ENCODE measurements at regions not wholly inside any gene's neighbourhood (a gene's known extent, or its start where the extent isn't known, plus 50 kb on each side); places are given as distances from the start of the nearest gene placed in this dataset.
"Not testable (repeated sequence)": the region's sequence is repeated elsewhere in the genome, so short reads cannot be mapped to it uniquely, and the experiment has no call there.

- DNase-seq (ENCODE audit: extremely low read depth in 1 of 11, low read depth in 9 of 11, low spot score in 4 of 11), result no peak
Observed at GRCh38 chr9:135299239-135299590, 180.4 kb upstream of the PPP1R26 start.

- no peak for DNase-seq (ENCODE audit: extremely low read depth in 1 of 11, low read depth in 9 of 11, low spot score in 4 of 11)
Observed at GRCh38 chr9:135299651-135300345, 179.8 kb upstream of the PPP1R26 start.

- DNase-seq (ENCODE audit: extremely low read depth in 1 of 11, low read depth in 9 of 11, low spot score in 4 of 11), result no peak
Observed at GRCh38 chr9:135300346-135301141, 179.0 kb upstream of the PPP1R26 start.

DNA sequence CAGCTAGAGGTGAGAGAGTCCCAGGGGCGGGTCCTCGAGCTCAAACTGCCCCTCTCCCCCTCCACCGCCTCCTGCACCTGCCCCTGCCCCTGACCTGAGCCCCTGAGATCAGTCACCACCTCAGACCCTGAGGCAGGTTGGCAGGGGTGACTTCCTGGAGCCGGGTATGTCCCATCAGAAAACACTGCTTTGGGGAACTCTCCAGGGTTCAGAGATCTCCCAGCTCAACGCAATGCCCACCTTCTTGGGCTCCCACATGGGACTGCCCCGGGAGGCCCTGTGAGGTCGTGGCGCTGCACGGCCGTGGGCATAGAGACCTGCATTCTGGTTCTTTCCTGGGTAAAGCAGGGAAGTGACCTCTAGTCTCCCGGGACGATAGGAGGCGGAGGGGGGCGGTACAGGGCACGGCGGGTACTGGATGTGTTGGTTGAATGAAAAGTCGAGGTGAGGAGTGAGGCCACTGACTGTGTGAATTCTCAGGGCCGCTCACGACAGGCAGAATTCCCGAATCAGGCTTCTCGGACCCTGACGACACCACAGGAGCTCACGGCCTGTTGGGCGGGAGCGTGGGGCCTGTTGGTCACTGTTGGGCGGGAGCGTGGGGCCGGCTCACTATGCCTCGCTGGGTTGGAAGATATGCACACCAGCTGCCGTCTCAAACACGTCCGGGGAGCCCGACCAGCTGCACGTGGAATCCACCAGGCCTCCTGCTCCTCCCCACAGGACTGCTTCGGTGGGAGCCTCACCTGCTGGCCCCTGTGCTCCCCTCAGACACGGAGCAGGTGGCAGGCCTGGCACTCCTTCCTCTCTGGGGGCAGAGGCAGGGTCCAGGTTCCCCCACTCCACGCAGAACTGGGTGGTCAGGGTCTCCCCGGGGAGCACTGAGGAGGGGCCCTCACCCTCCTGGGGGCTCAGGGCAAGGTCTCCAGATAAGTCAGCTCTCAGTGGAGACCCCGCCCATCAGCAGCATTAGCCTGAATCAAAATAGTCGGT lies 178.0 kb upstream of the PPP1R26 start:
- no peak for DNase-seq (ENCODE audit: extremely low read depth in 1 of 11, low read depth in 9 of 11, low spot score in 4 of 11)

- DNase-seq (ENCODE audit: extremely low read depth in 1 of 11, low read depth in 9 of 11, low spot score in 4 of 11), result no peak
Observed at GRCh38 chr9:135302329-135303279, 177.0 kb upstream of the PPP1R26 start.

GRCh38 chr9:135303280-135303647 lies 176.3 kb upstream of the PPP1R26 start:
- DNase-seq (ENCODE audit: extremely low read depth in 1 of 11, low read depth in 9 of 11, low spot score in 4 of 11), result no peak

GRCh38 chr9:135303865-135304499 lies 175.6 kb upstream of the PPP1R26 start:
- DNase-seq (ENCODE audit: extremely low read depth in 1 of 11, low read depth in 9 of 11, low spot score in 4 of 11), result no peak

DNA sequence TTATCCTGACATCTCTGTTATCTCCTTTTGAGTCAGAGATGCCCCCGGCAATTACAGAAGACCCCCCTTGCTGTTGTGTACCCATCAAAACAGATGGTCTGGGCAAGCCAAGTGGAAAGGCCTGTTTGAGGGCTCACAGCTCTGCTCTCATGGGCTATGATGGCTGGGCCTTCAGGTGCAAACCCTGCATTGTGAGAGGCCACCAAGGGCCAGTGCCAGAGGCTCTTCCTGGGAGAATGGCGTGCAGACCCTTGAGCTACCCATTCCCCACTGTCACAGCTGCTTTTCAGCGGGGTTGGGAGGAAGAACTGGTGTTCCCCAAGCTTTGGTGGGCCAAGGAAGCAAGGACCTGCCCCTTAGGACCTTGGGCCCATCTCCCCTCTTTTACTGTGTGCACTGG lies 174.7 kb upstream of the PPP1R26 start:
- DNase-seq (ENCODE audit: extremely low read depth in 1 of 11, low read depth in 9 of 11, low spot score in 4 of 11), result no peak

- DNase-seq (ENCODE audit: extremely low read depth in 1 of 11, low read depth in 9 of 11, low spot score in 4 of 11), result no peak
Observed at GRCh38 chr9:135305546-135306180, 173.9 kb upstream of the PPP1R26 start.

DNA sequence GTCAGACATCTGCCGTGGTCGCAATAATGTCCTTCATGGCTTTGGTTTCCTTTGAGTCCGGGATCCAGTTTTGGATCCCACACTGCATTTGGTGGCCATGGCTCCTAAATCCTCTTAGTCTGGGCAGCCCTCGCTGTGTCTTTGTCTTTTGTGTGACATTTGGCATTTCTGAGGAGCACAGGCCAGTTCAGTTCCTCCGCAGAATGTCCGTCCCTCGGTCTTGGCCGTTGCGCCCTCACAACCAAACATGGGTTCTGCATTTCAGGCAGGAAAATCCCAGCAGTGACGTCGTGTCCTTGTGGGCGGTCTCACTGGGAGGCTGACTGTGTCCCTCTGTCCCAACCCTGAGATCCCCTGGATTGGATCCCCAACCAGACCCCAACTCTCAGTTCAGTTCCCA lies 172.9 kb upstream of the PPP1R26 start:
- DNase-seq (ENCODE audit: extremely low read depth in 1 of 11, low read depth in 9 of 11, low spot score in 4 of 11), result no peak

GRCh38 chr9:135307300-135307699 lies 172.3 kb upstream of the PPP1R26 start:
- DNase-seq (ENCODE audit: extremely low read depth in 1 of 11, low read depth in 9 of 11, low spot score in 4 of 11), result no peak

- DNase-seq (ENCODE audit: extremely low read depth in 1 of 11, low read depth in 9 of 11, low spot score in 4 of 11), result not testable (repeated sequence)
Observed at GRCh38 chr9:135307919-135308318, 171.7 kb upstream of the PPP1R26 start.

DNA sequence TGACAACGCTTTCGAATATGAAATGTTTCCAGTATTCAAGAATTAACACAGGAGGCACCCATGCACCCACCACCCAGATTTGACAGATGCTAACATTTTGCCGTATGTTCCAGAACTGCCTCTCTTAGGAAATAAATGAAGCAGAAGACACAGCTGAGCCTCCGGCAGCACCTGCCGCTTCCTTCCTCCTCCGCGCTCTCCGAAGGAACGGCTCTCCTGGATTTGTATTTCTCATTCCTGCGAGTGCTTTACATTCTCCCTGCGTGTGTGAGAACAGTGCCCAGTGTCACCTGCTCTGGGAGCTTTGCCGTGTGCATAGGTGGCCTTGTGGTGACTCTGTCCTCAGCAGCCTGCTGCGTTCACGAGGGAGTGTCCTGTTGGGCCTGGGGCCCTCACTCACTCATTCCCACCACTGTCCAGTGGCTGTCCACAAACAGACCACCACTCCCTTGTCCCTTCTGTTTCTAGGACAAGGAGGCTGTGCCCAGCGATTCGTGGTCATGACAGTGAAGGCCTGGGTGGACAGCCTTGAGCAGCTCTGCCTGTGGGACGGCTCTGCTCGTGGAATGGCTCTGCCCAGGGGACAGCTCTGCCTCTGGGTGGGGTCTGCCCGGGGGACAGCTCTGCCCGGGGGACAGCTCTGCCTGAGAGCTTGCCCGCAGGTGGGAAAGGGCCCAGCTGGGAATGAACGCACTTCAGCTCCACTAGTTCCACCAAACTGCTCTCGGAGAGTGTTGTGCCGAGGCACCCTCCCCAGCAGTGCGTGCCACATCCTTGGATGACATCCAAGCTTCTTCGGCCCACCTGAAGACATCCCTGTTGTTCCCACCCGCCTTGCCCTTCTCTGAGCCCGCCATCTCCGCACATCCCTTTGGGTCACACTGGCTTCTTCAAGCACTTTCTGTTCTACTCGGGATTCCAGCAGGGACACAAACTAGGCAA lies 170.5 kb upstream of the PPP1R26 start:
- no peak for DNase-seq (ENCODE audit: extremely low read depth in 1 of 11, low read depth in 9 of 11, low spot score in 4 of 11)

- no peak for DNase-seq (ENCODE audit: extremely low read depth in 1 of 11, low read depth in 9 of 11, low spot score in 4 of 11)
Observed at GRCh38 chr9:135309763-135310125, 169.8 kb upstream of the PPP1R26 start.

DNA sequence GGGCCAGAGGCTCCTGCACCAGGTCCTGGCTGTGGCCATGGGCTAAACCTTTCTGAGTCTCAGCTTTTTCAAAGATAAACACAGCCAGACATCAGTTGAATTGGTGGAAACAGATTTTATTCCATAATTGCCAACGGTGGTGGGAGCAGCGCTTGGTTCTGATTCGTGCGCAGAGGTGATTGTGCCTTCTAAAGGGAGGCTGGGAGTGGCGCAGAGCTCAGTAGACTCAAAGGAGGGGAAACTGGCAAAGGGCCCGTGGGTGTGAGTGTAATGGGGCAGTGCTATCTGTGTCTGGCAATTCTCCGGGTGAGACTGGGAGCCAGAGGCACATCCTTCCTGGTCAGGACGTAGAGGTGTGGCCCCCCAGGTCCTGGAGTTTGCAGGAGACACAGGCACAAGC lies 169.4 kb upstream of the PPP1R26 start:
- no peak for DNase-seq (ENCODE audit: extremely low read depth in 1 of 11, low read depth in 9 of 11, low spot score in 4 of 11)

DNA sequence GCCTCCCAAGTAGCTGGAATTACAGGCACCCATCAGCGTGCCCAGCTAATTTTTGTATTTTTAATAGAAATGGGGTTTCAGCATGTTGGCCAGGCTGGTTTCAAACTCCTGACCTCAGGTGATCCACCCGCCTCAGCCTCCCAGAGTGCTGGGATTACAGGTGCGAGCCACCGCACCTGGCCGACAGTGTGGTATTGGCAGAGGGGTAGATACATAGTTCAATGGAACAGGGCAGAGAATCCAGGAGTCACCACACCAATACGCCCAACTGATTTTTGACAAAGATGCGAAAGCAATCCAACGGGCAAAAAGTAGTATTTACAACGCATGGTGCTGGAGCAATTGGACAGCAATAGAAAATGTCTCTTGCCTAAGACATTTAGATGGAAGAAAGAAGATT lies 164.0 kb upstream of the PPP1R26 start:
- no peak for DNase-seq (ENCODE audit: extremely low read depth in 1 of 11, low read depth in 9 of 11, low spot score in 4 of 11)

DNA sequence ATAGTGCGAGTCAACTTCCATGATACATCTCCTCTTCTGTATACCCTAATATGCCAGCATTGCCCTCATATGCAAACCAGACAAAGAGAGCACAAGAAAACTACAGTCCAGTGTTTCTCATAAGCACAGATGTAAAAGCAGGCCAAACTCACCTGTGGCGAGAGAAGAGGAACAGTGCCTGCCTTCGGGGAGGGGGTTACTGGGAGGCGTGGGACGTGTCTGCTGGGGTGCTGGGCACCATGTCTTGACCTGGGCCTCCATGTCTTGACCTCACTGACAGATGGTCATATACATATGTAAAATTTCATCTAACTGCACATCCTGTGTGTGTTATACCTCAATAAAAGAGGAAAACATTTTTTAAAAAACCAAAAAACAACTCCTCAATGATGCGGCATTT lies 159.3 kb upstream of the PPP1R26 start:
- DNase-seq (ENCODE audit: extremely low read depth in 1 of 11, low read depth in 9 of 11, low spot score in 4 of 11), result no peak
